NCI-H2227 (cell line): ENCODE measurements at regions not wholly inside any gene's neighbourhood (a gene's known extent, or its start where the extent isn't known, plus 50 kb on each side); places are given as distances from the start of the nearest gene placed in this dataset.
A peak's percentile ranks its signal among the peaks of the same experiment; 100 is the strongest.

Source experiments
- DNase-seq: peaks from one replicate; lab custom pipeline; 2025; ENCODE audit not compliant: unreplicated experiment; lab: John Stamatoyannopoulos, UW

GRCh38 chr16:6863135-6863534 lies 469.5 kb upstream of the RBFOX1 start:
- no peak for DNase-seq

- DNase-seq: no peak
Observed at GRCh38 chr16:6861815-6862477, 470.7 kb upstream of the RBFOX1 start.

- DNase-seq: no peak
Observed at GRCh38 chr16:6861135-6861814, 471.4 kb upstream of the RBFOX1 start.

- no peak for DNase-seq
Observed at GRCh38 chr16:6857575-6857974, 475.1 kb upstream of the RBFOX1 start.

GRCh38 chr16:6856578-6856977 lies 476.1 kb upstream of the RBFOX1 start:
- no peak for DNase-seq

GRCh38 chr16:6853565-6853964 lies 479.1 kb upstream of the RBFOX1 start:
- DNase-seq: peak; percentile 33

- DNase-seq: peak; percentile 12
Observed at GRCh38 chr16:6852643-6853225, 479.9 kb upstream of the RBFOX1 start.

- DNase-seq: no peak
Observed at GRCh38 chr16:6846452-6846851, 486.2 kb upstream of the RBFOX1 start.

- DNase-seq: no peak
Observed at GRCh38 chr16:6841392-6841791, 491.3 kb upstream of the RBFOX1 start.

- DNase-seq: no peak
Observed at GRCh38 chr16:6837722-6838121, 494.9 kb upstream of the RBFOX1 start.

GRCh38 chr16:6836766-6837165 lies 495.9 kb upstream of the RBFOX1 start:
- DNase-seq: no peak

GRCh38 chr16:6835941-6836340 lies 496.7 kb upstream of the RBFOX1 start:
- DNase-seq: no peak

GRCh38 chr16:6835516-6835915 lies 497.1 kb upstream of the RBFOX1 start:
- DNase-seq: no peak

GRCh38 chr16:6828690-6829089 lies 504.0 kb upstream of the RBFOX1 start:
- DNase-seq: no peak

GRCh38 chr16:6827931-6828330 lies 504.7 kb upstream of the RBFOX1 start:
- DNase-seq: no peak

GRCh38 chr16:6827267-6827666 lies 505.4 kb upstream of the RBFOX1 start:
- no peak for DNase-seq

- no peak for DNase-seq
Observed at GRCh38 chr16:6822041-6822440, 510.6 kb upstream of the RBFOX1 start.

- no peak for DNase-seq
Observed at GRCh38 chr16:6804461-6804860, 528.2 kb upstream of the RBFOX1 start.

GRCh38 chr16:6803176-6803575 lies 529.5 kb upstream of the RBFOX1 start:
- DNase-seq: no peak

- DNase-seq: no peak
Observed at GRCh38 chr16:6797223-6797622, 535.4 kb upstream of the RBFOX1 start.

GRCh38 chr16:6777624-6778023 lies 555.0 kb upstream of the RBFOX1 start:
- no peak for DNase-seq

GRCh38 chr16:6775712-6776111 lies 556.9 kb upstream of the RBFOX1 start:
- no peak for DNase-seq
